Epithelial cell of esophagus (primary cell): ENCODE measurements at regions not wholly inside any gene's neighbourhood (a gene's known extent, or its start where the extent isn't known, plus 50 kb on each side); places are given as distances from the start of the nearest gene placed in this dataset.
"Not testable (repeated sequence)": the region's sequence is repeated elsewhere in the genome, so short reads cannot be mapped to it uniquely, and the experiment has no call there.

Experiments used
- DNase-seq: peaks from one replicate; pipeline ENCODE4 v3.0.0; 2010; ENCODE audit warnings: low read depth
- H3K4me3 ChIP-seq: 2 replicates; pipeline ENCODE4 v1.5.1; 2011; ENCODE audit warnings: mild to moderate bottlenecking, low read length, control low read depth
- TF ChIP-seq, protein P1 (sequence below): IDR thresholded peaks from 2 replicates; pipeline ENCODE4 v1.5.1; 2011; ENCODE audit warnings: low read depth, mild to moderate bottlenecking, low read length, control low read depth, inconsistent platforms; ENCODE audit not compliant: insufficient read depth; ENCODE audit errors: missing control alignments

DNA sequence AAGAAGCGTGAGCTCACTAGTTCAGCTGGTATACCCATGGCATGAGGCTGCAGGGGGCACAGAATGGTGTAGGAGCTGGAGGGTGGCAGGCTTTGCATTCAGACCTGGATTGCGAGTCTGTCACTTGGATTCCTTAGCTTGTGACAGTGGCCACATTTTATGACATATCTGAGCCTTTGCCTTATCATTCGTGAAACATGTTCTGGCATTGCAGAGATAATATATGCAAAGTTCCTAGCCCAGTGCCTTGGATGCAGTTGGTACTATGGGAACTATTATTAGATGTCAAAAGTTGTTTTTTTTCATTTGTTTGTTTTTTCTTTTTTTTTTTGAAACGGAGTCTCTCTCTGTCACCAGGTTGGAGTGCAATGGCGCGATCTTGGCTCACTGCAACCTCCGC, 230.7 kb upstream of the PRDM1 start:
- DNase-seq, result no peak
- H3K4me3 ChIP-seq, result no peak overlapping the region
- TF ChIP-seq, protein P1, sequence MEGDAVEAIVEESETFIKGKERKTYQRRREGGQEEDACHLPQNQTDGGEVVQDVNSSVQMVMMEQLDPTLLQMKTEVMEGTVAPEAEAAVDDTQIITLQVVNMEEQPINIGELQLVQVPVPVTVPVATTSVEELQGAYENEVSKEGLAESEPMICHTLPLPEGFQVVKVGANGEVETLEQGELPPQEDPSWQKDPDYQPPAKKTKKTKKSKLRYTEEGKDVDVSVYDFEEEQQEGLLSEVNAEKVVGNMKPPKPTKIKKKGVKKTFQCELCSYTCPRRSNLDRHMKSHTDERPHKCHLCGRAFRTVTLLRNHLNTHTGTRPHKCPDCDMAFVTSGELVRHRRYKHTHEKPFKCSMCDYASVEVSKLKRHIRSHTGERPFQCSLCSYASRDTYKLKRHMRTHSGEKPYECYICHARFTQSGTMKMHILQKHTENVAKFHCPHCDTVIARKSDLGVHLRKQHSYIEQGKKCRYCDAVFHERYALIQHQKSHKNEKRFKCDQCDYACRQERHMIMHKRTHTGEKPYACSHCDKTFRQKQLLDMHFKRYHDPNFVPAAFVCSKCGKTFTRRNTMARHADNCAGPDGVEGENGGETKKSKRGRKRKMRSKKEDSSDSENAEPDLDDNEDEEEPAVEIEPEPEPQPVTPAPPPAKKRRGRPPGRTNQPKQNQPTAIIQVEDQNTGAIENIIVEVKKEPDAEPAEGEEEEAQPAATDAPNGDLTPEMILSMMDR, result no peak

DNA sequence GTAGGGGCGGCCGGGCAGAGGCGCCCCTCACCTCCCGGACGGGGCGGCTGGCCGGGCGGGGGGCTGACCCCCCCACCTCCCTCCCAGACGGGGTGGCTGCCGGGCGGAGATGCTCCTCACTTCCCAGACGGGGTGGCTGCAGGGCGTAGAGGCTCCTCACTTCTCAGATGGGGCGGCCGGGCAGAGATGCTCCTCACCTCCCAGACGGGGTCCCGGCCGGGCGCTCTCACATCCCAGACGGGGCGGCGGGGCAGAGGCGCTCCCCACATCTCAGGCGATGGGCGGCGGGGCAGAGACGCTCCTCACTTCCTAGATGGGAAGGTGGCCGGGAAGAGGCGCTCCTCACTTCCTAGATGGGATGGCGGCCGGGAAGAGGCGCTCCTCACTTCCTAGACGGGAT, 232.2 kb upstream of the PRDM1 start:
- DNase-seq, H3K4me3 ChIP-seq: not testable (repeated sequence)

DNA sequence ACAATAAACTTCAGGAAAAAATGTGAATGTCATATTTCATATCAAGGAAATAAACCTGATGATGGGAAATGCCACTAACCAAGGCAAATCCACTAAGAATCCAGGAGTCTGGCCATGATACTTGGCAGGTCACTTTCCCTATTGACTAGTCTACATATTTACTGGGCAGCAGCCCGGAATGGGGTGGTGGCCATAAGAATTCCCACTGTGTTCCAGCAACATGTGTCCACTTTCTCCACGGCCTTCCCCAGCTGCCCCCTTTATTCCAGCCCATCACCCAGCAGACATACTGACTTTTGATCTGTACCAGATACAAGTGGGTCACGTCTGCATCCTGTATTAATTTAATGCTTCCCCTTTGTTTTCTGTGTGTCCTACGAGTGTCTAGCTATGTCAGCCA, 234.5 kb upstream of the PRDM1 start:
- no peak overlapping the region for H3K4me3 ChIP-seq
- DNase-seq, result no peak
- TF ChIP-seq, protein P1, result no peak

DNA sequence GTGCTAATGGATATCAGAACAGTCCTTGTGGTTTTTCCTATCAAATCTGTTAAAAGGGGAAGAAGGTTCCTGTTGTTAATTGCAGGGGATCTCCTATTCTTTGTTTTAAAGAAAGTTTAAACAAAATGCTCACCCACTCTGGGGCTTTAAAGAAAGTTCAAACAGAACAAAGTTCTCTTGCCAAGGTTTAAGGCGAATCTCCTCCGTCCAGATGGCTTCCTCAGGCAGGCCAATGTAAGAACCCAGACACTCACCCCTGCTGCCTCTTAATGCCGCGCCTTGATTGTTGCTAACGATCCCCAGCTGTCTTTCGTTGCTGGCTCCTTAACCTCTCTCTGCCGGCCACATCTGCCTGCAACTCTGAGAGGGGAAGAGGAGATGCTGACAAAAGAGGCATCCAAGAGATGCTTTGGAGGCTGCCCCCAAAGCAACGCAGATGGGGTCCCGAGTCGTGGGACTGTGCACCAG, 235.0 kb upstream of the PRDM1 start:
- no peak overlapping the region for H3K4me3 ChIP-seq
- TF ChIP-seq, protein P1, result no peak
- no peak for DNase-seq

DNA sequence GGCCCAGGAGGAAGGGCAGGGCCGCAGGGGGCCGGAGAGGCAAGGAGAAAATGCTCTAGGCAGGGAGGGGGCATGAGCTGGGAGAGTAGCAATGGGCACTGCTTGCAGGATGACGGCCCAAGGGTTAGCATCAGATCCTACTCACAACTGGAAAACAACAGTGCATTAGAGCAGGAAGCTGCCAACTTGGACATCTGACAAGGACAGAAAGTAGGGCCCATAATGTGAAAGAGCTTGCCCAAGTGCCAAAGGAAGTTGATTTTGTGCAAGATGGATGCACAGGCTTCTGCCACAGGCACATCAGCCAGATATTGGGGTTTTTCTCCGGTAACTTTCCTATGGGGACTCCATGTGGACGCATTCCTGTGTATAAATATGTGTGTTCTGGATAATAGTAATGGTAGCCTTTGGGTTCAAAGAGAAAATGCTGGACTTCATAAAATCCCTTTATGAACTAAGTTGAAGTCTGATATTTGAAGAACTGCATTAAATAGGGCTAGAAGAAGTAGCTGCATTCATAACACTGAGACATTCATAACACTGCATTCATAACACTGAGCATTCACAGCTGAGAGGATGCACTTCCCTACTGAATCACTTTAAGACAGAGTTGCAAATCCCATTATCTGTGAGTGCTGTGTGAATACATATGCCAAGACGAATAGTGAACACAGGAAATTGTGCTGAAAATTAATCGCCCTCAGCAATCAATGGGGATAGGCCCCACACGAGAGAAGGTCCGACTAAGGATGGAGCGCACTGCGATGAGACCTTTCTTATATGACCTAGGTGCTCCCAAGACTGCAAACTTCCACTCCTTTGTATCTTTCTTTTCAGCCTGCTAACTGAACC, 235.6 kb upstream of the PRDM1 start:
- DNase-seq, result no peak
- TF ChIP-seq, protein P1, result no peak

DNA sequence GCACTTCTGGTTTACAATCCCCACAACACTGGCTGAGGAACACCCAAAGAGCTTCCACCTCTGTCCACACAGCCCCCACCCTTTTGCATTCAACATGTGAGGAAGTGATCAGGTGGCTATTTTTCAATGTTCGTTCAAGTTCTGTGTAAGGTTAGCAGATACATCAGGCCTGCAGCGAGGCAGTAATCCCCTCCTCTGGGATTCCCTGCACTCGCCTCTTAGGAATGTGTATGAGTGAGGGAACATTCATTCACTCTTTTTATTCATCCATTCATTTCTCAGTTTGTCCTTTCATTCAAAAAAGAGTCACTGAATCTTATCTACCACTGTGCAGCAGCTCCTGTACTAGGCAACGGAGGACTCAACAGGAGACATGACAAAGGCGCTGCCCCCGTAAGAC, 236.4 kb upstream of the PRDM1 start:
- H3K4me3 ChIP-seq, result no peak overlapping the region
- no peak for DNase-seq
- TF ChIP-seq, protein P1, result no peak

More for the DNA sequence above, 235.6 kb upstream of the PRDM1 start:
- no peak overlapping the region for H3K4me3 ChIP-seq

DNA sequence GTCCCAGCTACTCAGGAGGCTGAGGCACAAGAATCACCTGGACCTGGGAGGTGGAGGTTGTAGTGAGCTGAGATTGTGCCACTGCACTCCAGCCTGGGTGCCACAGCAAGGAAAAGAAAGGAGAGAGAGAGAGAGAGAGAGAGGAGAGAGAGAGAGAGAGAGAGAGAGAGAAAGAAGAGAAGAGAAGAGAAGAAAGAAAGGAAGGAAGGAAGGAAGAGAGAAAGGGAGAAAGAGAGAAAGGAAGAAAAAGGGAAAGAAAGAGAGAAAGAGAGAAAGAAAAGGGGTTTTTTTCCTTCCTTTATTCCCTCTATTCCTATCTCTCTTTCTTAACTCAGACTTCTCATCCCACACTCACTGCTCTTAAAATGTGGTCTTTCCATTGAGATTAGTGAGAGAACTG, 238.7 kb upstream of the PRDM1 start:
- H3K4me3 ChIP-seq, result no peak overlapping the region
- DNase-seq, result no peak
- TF ChIP-seq, protein P1, result no peak
